ENCODE measurements at regions not wholly inside any gene's neighbourhood (a gene's known extent, or its start where the extent isn't known, plus 50 kb on each side); places are given as distances from the start of the nearest gene placed in this dataset.

DNA sequence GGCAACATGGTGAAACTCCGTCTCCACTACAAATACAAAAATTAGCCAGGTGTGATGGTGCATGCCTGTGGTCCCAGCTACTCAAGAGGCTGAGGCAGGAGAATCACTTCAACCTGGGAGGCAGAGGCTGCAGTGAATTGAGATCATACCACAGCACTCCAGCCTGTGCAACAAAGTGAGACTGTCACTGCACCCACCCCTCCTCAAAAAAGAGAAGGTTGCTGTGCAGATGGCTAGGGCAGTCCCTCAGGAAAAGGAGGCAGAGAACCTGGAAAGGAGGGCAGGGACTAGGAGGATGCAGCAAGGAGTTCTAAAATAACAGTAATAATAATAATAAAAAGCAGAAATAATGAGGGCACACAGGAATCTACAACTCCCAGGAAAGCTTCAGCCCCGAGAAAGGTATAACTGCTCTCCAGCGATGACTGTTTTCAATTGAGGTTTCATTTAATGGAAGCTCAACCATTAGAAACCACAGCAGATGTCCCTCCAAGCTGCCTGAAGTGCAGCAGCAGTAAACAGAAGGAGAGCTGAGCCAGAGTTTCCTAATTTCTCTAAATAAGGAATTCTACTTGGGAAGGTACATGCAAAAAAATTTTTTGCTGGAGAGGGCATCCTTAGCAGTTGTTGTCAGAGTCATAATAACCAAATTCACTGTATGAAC is 326.5 kb downstream of the GATA3 start:
- no peak overlapping the region for H2AFZ ChIP-seq (ENCODE audit: low read depth, low read length)
- no peaks in the 10 kb centered on the region for H3K27me3 ChIP-seq (ENCODE audit: insufficient read depth, low read length)
- H3K4me1 ChIP-seq (ENCODE audit: insufficient read depth, low read length): no peaks in the 10 kb centered on the region
- H3K9me3 ChIP-seq (ENCODE audit: low read length): no peaks in the 10 kb centered on the region
- no peaks in the 10 kb centered on the region for H3K36me3 ChIP-seq (ENCODE audit: insufficient read depth, low read length)
- H3K4me3 ChIP-seq (ENCODE audit: low read length): no peak overlapping the region

DNA sequence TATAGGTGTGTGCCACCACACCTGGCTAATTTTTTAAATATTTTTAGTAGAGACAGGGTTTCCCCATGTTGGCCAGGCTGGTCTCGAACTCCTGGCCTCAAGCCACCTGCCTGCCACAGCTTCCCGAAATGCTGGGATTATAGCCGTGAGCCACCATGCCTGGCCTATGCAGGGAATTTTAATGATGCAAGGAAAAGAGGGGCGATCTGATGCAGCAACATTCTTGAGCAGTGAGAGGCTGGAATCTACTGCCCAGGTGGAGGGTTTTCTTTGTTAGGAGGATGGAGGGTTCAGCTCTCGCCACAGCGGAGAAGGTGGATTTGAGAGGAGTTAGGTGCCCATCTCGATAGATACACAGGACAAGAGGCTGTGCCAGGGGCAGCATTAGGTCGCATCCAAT is 332.3 kb downstream of the GATA3 start:
- no peak overlapping the region for H2AFZ ChIP-seq (ENCODE audit: low read depth, low read length)

DNA sequence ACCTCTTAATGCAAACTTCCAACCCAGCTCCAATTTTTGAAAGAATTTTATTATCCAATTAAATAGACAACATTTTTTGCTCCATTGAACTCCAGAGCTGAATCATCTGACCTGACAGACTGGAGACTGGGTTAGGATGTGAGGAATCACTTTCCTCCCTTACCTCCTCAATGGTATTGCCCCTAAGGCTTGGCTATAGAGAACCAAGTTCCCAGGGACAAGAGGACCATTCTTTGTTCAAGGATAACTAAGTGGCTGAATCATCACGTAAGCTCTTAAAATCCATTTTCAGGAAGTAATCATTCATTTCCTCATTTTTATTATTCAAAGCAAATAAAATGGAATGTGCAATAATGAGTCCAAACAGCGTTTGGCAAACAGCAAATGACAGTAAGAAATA is 335.1 kb downstream of the GATA3 start:
- no peaks in the 10 kb centered on the region for H3K36me3 ChIP-seq (ENCODE audit: insufficient read depth, low read length)
- no peaks in the 10 kb centered on the region for H3K27me3 ChIP-seq (ENCODE audit: insufficient read depth, low read length)
- no peaks in the 10 kb centered on the region for H3K4me1 ChIP-seq (ENCODE audit: insufficient read depth, low read length)
- no peak overlapping the region for H3K4me3 ChIP-seq (ENCODE audit: low read length)
- H2AFZ ChIP-seq (ENCODE audit: low read depth, low read length): no peak overlapping the region
- no peaks in the 10 kb centered on the region for H3K9me3 ChIP-seq (ENCODE audit: low read length)

More for the DNA sequence above, 332.3 kb downstream of the GATA3 start:
- no peaks in the 10 kb centered on the region for H3K27me3 ChIP-seq (ENCODE audit: insufficient read depth, low read length)
- no peaks in the 10 kb centered on the region for H3K36me3 ChIP-seq (ENCODE audit: insufficient read depth, low read length)
- no peaks in the 10 kb centered on the region for H3K9me3 ChIP-seq (ENCODE audit: low read length)
- no peaks in the 10 kb centered on the region for H3K4me1 ChIP-seq (ENCODE audit: insufficient read depth, low read length)
- H3K4me3 ChIP-seq (ENCODE audit: low read length): no peak overlapping the region

DNA sequence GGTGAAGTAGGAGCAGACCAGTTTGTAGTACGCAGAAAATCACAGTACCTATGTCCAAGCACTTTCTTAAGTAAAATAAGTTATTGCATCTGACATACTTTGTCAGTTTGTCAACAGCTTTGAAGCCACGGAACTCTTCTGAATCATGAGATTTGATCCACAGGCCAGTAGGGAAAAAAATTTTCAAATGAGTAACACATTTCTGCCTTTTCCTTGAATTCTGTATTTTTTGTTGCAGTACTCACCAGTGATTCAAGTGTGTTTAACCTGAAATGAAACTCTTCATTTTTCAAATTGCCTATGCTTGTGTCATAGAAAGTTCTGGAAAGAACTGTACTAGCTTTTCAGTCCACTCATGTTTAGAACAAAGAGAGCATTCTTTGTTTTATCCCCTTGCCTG is 337.7 kb downstream of the GATA3 start:
- H2AFZ ChIP-seq (ENCODE audit: low read depth, low read length): no peak overlapping the region
- H3K4me1 ChIP-seq (ENCODE audit: insufficient read depth, low read length): no peaks in the 10 kb centered on the region
- no peaks in the 10 kb centered on the region for H3K27me3 ChIP-seq (ENCODE audit: insufficient read depth, low read length)

DNA sequence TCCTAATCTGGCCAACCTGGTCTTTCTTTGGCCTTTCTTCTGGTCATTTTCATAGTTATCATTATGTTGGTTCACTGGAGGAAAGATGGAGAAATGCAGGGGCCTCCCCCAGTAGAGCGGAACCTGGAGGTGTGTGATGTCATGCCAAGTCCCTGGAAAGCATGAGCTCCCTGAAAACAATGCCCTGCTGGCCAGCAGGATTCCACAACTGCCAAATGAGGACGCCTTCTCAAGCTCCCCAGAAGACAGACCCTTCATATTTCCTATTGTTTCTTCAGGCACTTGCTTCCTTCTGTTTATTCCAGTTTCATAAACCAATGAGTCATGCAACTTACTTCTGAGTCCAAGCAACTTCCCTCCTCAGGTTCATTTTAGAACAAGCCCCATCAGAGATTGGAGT is 339.0 kb downstream of the GATA3 start:
- Histone ChIP-seq H3K27me3 (ENCODE audit: insufficient read depth, low read length) (no peaks in the 10 kb centered on the region), H2AFZ (ENCODE audit: low read depth, low read length) (no peak overlapping the region), H3K4me1 (ENCODE audit: insufficient read depth, low read length) (no peaks in the 10 kb centered on the region), H3K4me3 (ENCODE audit: low read length) (no peak overlapping the region), H3K36me3 (ENCODE audit: insufficient read depth, low read length) (no peaks in the 10 kb centered on the region), H3K9me3 (ENCODE audit: low read length) (no peaks in the 10 kb centered on the region)

More for the DNA sequence above, 337.7 kb downstream of the GATA3 start:
- Histone ChIP-seq H3K36me3 (ENCODE audit: insufficient read depth, low read length) (no peaks in the 10 kb centered on the region), H3K4me3 (ENCODE audit: low read length) (no peak overlapping the region), H3K9me3 (ENCODE audit: low read length) (no peaks in the 10 kb centered on the region)

DNA sequence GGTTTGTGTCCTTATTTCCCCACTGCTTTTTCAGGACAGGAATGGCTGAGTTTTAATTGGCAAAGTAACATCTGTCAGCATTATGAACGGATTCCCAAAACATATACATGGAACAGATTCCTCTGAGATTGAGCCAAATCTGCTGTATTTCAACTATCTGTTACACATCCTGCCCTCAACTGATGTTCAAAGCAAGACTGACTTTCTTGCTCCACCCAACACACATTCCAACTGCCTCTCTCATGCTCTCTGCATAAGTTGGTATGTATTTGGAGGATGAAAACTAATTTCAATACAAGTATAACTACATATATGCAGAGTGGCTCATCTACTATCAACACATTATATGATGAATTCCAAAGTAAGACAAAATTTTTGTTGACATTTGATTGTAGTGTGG is 342.2 kb downstream of the GATA3 start:
- no peaks in the 10 kb centered on the region for H3K36me3 ChIP-seq (ENCODE audit: insufficient read depth, low read length)
- no peaks in the 10 kb centered on the region for H3K9me3 ChIP-seq (ENCODE audit: low read length)
- no peaks in the 10 kb centered on the region for H3K4me1 ChIP-seq (ENCODE audit: insufficient read depth, low read length)
- H3K27me3 ChIP-seq (ENCODE audit: insufficient read depth, low read length): no peaks in the 10 kb centered on the region
- no peak overlapping the region for H2AFZ ChIP-seq (ENCODE audit: low read depth, low read length)
- no peak overlapping the region for H3K4me3 ChIP-seq (ENCODE audit: low read length)

DNA sequence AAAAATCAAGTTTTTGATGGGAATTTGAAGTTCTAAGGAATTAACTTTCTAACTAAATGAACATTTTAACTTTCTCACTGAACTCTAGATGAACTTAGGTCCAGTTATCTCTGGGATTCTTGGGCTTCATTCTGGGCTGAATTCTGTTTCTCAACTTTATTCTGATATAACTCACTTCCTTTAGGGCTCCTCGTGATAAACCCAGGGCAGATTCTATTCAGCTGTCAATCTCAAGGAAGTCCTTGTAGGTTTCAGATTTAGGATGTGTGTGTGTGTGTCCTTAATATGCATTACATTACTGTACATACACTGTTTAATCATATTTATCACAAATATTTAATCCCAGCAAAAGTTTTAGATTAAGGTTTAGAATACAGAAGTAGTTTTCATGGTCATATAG is 344.3 kb downstream of the GATA3 start:
- no peaks in the 10 kb centered on the region for H3K9me3 ChIP-seq (ENCODE audit: low read length)
- no peak overlapping the region for H2AFZ ChIP-seq (ENCODE audit: low read depth, low read length)
- no peaks in the 10 kb centered on the region for H3K4me1 ChIP-seq (ENCODE audit: insufficient read depth, low read length)
- H3K4me3 ChIP-seq (ENCODE audit: low read length): no peak overlapping the region
- no peaks in the 10 kb centered on the region for H3K36me3 ChIP-seq (ENCODE audit: insufficient read depth, low read length)
- H3K27me3 ChIP-seq (ENCODE audit: insufficient read depth, low read length): no peaks in the 10 kb centered on the region

DNA sequence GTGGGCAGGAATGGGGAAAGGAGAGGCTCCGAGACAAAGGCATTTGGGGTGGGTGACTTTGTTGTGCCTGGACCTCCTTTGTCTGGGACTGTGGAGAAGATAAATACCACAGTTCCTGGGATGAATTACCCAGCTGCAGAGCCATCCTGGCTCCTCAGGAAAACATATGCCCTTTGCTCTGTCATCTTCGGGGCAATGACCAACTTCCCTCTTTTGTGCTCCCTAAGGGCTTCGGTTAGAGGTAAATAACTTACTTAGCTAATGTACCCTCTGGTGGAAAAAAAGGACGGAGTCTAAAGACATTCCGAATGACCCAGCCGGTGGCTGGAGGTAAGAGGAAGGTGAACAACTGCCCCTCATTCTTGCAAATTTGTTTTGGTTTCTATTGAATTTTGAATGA is 345.7 kb downstream of the GATA3 start:
- Histone ChIP-seq H3K36me3 (ENCODE audit: insufficient read depth, low read length) (no peaks in the 10 kb centered on the region), H3K27me3 (ENCODE audit: insufficient read depth, low read length) (no peaks in the 10 kb centered on the region), H2AFZ (ENCODE audit: low read depth, low read length) (no peak overlapping the region), H3K4me3 (ENCODE audit: low read length) (no peak overlapping the region), H3K9me3 (ENCODE audit: low read length) (no peaks in the 10 kb centered on the region), H3K4me1 (ENCODE audit: insufficient read depth, low read length) (no peaks in the 10 kb centered on the region)

DNA sequence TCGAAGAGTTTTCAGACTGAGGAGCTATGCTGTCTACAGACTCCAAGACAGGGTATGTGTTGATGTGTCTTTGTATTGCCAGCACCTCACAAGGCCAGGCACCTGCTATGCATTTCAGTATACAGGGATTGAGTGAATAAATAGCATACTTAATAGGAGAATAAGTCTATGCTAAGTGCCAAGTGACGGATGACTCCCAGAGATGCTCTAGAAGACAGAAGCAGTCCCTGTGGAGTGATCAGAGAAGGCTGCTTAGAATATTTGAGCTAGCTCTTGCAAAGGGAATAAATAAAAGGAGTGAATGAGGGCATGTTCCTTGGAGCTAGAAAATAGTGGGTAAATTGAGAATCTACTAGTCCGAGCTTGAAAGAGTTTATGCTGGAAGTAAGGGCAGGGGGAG is 346.4 kb downstream of the GATA3 start:
- H3K36me3 ChIP-seq (ENCODE audit: insufficient read depth, low read length): no peaks in the 10 kb centered on the region
- H3K4me1 ChIP-seq (ENCODE audit: insufficient read depth, low read length): no peaks in the 10 kb centered on the region
- no peak overlapping the region for H2AFZ ChIP-seq (ENCODE audit: low read depth, low read length)
- H3K27me3 ChIP-seq (ENCODE audit: insufficient read depth, low read length): no peaks in the 10 kb centered on the region
- no peaks in the 10 kb centered on the region for H3K9me3 ChIP-seq (ENCODE audit: low read length)
- no peak overlapping the region for H3K4me3 ChIP-seq (ENCODE audit: low read length)

DNA sequence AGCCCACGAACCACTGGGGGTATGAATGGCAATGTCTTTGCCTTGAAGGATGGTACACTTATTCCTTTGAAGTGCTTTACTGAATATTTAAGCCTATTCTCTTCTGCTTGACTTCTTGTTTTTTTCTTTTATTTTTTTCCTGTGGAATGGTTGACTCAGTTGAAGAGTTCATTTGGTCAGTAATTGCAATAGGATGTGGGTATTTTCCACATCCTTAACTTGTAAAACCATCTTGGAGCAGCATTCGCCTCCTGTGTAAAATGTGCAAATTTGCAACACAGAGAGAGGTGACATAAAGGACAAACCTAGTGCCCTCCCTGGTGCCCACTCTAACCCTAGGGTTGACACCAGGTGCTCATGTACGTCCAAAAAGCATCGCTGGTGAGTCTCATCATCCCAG is 347.0 kb downstream of the GATA3 start:
- Histone ChIP-seq H2AFZ (ENCODE audit: low read depth, low read length) (no peak overlapping the region), H3K4me3 (ENCODE audit: low read length) (no peak overlapping the region), H3K36me3 (ENCODE audit: insufficient read depth, low read length) (no peaks in the 10 kb centered on the region), H3K9me3 (ENCODE audit: low read length) (no peaks in the 10 kb centered on the region), H3K27me3 (ENCODE audit: insufficient read depth, low read length) (no peaks in the 10 kb centered on the region), H3K4me1 (ENCODE audit: insufficient read depth, low read length) (no peaks in the 10 kb centered on the region)

DNA sequence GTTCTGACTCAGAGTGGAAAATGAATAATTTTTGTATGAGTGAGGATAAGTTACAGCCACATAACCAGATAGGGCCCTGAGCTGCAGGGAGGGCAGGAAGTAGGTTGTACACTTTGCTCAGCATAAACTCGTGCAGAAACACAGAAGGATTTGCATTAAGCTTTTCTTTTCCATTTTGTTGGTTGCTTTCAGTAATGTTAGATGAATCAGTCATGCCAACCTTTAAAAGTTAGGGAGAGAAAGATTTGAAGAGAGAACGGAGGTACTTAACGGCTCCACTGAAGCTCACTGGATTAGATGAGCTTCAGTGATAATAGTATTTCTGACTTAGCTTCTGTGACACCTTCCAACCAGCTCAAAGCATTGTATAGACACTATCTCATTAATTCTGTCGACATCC is 348.1 kb downstream of the GATA3 start:
- no peak overlapping the region for H2AFZ ChIP-seq (ENCODE audit: low read depth, low read length)
- H3K36me3 ChIP-seq (ENCODE audit: insufficient read depth, low read length): no peaks in the 10 kb centered on the region
- H3K4me3 ChIP-seq (ENCODE audit: low read length): no peak overlapping the region
- no peaks in the 10 kb centered on the region for H3K9me3 ChIP-seq (ENCODE audit: low read length)
- H3K27me3 ChIP-seq (ENCODE audit: insufficient read depth, low read length): no peaks in the 10 kb centered on the region
- H3K4me1 ChIP-seq (ENCODE audit: insufficient read depth, low read length): no peaks in the 10 kb centered on the region

DNA sequence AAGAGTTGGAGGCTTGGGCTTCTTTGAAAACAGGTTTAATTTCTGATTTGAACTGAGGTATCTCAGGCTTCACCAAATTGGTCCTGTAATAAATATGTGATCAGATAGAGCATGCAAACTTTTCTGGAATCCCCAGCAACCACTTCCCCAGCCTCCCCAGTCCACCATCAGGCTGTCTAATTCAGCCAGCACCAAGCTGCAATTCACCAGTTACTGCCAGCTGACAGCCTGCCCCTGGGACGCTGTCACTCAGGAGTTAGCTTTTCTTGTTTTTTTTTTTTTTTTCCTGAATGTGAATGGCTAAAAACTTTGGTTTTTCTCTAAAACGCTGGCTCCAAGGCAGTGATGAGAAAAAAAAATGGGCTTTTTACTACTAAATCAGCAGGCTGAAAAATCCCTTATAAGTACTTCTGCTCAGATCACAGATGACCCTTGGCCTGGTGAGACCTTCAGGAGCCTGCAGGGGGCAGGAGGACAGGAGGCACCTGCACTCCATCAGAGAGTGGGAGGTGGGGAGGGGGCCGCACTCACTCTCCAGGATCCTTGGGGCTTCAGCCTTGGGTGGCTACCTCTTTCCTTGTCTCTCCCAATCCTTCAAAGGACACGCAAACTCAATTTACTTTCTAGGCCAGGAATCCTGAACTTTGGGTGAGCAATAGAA is 349.4 kb downstream of the GATA3 start:
- Histone ChIP-seq H3K9me3 (ENCODE audit: low read length) (no peaks in the 10 kb centered on the region), H3K4me1 (ENCODE audit: insufficient read depth, low read length) (no peaks in the 10 kb centered on the region), H3K4me3 (ENCODE audit: low read length) (no peak overlapping the region), H3K27me3 (ENCODE audit: insufficient read depth, low read length) (no peaks in the 10 kb centered on the region), H3K36me3 (ENCODE audit: insufficient read depth, low read length) (no peaks in the 10 kb centered on the region), H2AFZ (ENCODE audit: low read depth, low read length) (no peak overlapping the region)

DNA sequence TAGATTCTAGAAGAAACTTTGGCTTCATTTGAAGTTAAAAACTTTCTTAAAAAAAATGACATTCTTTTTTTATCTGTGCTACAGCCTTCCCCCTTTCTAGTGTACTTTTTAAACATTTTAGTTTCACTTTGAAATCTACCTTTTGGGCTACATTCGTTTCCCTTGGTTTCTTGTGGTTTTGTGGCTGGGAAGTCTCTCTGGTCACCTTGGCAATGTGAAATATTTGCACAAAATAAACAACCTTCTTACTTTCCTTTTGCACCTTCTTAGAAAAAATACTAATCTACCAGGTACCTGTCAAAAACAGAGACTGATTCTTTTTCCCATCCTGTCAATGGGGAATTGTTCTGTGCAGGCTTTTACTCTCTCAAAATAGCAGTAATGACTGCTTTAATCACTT is 350.2 kb downstream of the GATA3 start:
- H3K9me3 ChIP-seq (ENCODE audit: low read length): no peaks in the 10 kb centered on the region
- no peak overlapping the region for H3K4me3 ChIP-seq (ENCODE audit: low read length)
- no peaks in the 10 kb centered on the region for H3K27me3 ChIP-seq (ENCODE audit: insufficient read depth, low read length)
- H3K36me3 ChIP-seq (ENCODE audit: insufficient read depth, low read length): no peaks in the 10 kb centered on the region
- no peak overlapping the region for H2AFZ ChIP-seq (ENCODE audit: low read depth, low read length)
- H3K4me1 ChIP-seq (ENCODE audit: insufficient read depth, low read length): no peaks in the 10 kb centered on the region

DNA sequence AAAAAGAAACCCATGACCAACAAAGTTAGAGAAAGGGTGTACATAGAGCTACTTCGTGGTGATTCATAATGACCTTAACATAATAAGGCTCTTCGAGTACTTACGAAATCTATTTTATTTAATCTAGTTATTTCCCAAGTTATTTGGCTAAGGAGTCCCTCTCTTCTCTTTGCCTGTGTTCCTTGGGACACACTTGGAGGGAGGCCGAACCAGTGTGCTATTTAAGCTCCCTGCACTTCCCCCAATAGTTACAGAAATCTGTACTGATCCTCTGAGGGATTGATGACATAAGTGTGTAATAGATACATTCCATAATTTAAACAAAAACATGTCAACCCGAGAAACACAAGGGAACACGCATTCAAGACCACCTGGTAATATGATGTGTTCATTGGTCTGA is 351.1 kb downstream of the GATA3 start:
- Histone ChIP-seq H3K9me3 (ENCODE audit: low read length) (no peaks in the 10 kb centered on the region), H2AFZ (ENCODE audit: low read depth, low read length) (no peak overlapping the region), H3K27me3 (ENCODE audit: insufficient read depth, low read length) (no peaks in the 10 kb centered on the region), H3K4me3 (ENCODE audit: low read length) (no peak overlapping the region), H3K36me3 (ENCODE audit: insufficient read depth, low read length) (no peaks in the 10 kb centered on the region), H3K4me1 (ENCODE audit: insufficient read depth, low read length) (no peaks in the 10 kb centered on the region)

All from neuron (in vitro differentiated cells).